Stimulated activated CD4-positive, alpha-beta T cell treated with anti-CD3 and anti-CD28 coated beads, Interleukin-2, amount 100 ng/mL, for 24 hours (primary cell): ENCODE measurements at regions not wholly inside any gene's neighbourhood (a gene's known extent, or its start where the extent isn't known, plus 50 kb on each side); places are given as distances from the start of the nearest gene placed in this dataset.

ENCODE experiments used
- DNase-seq, 2 donors: peaks; one replicate each; pipeline ENCODE4 v3.0.0-alpha.2; 2020

DNA sequence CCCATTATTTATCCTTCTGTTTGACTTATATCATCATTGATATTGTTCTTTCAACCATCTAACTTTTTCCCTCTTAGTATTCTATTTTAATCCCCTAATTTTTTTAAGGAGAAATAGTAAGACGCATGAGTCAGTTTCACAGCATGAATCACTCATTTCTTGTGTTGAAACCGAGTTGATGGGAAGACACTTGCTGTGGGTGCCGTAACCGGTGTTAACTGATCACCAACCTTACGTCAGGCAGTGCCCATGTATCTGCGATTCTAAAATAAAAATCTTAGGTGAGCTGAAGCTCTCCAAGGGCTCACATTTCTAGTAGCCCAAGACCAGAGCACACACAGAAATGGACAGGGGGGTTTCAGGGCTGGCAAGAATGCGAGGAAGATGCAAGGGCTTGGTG lies 348.1 kb downstream of the GALR1 start:
- no peak for DNase-seq

DNA sequence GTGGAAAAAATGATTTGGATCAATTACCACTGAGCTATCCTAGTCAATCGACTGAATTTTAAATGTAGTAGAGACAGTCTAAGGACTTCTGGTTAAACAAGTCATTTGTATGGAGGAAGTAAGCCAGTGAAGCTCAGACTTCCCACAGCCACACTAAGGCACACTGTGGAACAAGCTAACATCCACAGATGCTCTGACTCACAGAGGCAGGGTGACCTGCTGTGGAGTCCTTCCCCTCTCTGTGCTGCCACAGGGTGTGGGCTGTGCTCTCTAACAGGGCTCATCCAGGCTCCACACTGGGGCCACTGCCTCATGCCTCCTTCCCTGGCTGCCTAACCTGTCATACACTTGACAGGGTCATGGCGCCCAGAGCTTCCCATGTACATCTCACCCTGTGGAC lies 351.0 kb downstream of the GALR1 start:
- no peak for DNase-seq

DNA sequence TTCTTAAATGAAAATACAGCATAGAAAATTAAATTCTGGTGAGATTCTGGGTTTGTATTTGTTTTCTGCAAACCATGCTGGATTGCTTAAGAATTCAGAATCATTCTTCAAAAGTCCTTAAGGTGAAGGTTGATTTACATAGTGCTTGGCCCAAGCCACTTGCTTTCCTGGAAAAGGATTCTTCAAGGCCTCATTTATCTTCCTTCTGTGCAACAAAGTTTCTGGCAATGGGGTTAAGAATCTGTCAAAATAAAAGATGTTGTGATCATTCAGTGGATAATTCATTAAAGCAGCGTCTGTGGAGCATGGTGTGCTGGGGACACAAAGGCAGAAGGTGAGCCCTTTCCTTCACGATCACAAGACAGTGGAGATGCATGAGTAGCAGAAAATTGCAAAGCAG lies 351.9 kb downstream of the GALR1 start:
- no peak for DNase-seq

DNA sequence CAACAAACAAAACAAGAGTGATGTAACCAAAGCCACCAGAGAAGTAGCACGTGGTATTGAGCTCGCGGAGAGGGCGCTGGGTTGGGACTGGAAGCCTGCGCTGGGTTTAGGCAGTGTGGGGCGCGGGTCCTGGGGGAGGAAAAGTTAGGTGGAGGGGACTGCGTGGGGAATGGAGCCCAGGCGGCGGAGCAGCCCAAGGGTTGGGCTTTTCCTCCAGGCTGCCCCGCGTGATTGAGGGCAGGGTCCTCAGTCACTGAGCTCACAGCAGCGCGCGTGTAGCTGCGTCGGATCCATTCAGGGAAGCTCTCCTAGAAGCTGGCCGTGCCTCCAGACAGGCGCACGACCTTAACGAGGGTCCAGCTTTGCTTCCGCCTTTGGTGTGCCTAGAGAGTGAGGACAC lies 357.4 kb downstream of the GALR1 start:
- no peak for DNase-seq

DNA sequence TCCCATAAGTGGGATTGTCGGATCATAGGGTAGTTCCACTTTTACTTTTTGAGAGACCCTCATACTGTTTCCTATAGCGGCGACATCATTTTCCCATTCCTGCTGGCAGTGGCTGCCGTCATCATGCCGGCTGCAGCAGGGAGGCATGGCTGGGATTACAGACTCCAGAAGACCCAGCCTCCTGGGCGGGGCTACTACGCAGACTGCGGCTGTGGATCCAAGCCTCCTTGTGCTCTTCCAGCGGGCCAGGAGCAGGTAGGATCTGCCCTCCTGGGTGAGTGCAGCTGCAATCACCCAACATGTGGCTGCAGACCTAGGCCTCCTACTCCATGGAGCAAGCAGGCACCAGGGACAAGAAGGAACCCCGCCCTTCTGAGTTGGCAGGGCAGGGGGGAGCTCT lies 359.2 kb downstream of the GALR1 start:
- no peak for DNase-seq

DNA sequence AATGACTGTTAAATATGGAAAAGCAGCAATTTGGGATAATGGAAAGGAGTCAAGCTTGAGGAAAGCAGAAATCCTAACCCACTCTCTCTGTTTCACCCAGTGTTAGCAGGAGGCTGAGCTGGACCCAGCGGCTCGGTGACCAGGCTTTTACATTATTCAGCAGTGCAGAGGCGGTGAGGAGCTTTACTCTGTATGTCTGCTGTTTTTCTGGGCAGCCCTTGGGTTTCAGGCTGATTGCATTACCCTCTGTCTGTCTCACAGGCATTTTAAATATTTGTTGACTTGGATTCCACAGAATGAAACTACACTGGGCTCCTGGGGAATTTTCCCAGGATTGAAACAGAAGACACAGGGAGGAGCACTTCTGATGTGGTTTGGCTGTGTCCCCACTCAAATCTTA lies 368.0 kb downstream of the GALR1 start:
- DNase-seq = no peak

DNA sequence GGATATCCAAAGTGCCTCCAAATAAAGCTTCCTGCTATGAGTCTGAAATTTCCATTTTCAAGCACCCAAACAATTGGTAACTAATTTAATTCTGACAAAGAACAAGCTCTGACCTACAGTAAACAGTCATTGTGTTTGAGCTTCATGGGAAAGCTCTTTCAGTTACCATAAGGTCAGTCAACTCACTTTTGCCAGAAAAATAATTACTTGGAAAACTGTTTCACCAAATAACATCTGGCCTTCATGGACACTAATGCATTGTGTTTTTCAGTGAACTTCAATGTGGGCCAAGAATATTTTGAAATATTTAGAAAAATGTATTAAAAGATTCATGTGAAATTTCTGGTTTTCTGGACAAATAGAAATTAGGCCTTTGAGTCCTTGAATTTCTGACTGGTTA lies 369.9 kb downstream of the GALR1 start:
- DNase-seq = no peak

DNA sequence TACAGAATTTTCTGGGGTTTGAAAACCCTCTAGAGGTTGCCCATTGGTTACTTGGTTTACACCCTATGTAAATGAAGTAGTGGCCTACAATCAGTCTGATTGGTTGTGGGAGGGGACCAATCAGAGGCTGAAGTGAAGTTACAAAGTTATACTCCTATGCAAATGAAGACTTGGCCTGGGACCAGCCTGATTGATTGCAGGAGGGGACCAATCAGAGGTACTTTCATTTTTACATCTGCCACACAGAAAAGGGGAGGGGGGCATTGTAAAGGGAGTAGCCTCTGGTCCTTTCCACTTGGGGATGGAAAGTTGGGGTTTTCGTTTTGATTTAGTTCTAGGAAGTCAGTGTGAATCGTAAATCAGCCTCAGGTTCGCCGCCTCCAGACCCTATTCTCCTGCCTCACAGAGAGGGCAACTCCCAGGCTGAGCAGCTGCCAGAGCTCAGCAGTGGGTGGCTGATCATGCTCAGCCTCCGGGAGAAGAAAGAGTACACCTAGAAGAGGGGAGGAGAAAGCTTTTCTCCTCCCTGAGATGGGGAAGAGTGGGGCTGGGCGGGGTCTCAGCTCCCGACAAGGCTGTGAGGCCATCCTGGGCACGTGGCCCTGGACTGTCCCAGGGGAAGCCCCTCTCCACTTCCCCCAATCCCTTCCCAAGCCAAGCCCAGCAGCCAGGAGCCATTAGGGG lies 372.5 kb downstream of the GALR1 start:
- DNase-seq = peak in 1 of 2 donors; percentile 9

DNA sequence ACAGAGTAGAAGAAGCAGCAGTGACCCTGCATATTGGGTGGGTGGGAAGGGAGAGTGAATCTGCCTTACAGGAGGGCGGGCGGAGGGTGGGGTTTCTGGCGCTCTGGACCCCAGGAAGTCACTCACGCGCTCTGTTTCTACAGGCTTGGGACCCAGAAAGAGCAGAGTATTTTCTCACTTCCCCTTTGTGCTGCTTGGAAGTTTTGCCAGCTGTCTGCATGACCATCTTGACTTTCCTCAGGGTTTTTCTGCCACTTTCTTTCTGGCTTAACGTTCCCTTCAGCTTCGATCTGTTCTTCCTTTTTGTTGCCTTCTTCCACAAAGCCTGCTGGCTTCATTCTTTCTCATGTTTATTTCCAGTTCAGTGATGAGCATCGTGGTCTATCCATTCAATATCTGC lies 383.1 kb downstream of the GALR1 start:
- DNase-seq = no peak

DNA sequence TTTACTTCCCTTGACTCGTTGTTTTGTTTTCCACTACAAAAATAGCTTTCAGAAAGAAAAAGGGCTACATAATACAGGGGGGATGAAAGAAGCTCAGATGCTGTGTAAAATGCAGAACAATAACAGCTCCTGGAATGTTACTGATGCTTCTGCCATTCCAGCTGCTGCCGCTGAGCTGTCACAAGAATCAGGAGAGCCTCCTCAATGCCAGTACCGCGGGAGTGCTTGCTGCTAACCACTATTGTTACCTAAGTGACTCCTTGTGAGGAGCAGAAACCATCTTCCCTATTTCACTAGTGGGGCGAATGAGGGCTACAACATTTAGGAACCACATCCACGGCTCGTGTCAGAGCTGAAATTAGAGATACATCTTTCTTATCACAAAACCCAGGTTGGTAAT lies 384.8 kb downstream of the GALR1 start:
- no peak for DNase-seq

DNA sequence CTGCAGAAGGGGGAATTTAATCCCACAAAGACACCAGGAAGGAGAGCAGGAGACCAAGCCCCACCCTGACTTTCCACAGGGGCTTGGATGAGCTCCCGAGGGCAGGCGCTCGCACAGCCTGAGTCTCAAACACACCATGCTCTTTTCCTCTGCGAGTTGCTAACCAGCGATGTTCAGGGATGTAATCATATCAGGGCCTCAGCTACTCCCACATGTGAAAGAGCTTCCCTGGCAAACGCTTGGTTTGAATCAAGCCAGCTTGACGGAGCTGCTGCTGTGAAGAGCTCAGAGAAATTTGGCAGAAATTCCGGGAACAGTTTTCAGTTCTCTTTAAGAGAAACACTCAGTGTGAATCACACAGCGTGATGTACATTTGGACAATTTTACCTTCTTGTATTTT lies 385.8 kb downstream of the GALR1 start:
- DNase-seq = no peak

DNA sequence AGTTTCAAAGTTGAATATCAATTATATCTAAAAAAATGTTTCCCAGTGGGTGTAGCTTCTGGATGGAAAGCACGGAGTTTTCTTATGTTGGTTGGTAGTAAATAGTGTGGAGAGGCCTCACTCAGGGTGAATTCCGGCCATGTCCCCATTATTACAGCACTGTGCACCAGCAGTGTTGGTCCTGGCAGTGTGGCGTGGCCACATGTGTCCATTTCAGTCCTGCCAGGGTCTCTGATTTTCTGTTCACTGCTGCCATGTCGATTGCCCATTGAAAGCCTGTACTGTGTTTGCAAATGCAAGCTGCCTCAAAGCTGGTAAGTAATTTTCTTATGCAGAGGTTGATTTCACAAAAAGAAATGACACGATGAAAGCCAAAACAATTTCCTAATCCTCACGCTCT lies 386.2 kb downstream of the GALR1 start:
- no peak for DNase-seq

DNA sequence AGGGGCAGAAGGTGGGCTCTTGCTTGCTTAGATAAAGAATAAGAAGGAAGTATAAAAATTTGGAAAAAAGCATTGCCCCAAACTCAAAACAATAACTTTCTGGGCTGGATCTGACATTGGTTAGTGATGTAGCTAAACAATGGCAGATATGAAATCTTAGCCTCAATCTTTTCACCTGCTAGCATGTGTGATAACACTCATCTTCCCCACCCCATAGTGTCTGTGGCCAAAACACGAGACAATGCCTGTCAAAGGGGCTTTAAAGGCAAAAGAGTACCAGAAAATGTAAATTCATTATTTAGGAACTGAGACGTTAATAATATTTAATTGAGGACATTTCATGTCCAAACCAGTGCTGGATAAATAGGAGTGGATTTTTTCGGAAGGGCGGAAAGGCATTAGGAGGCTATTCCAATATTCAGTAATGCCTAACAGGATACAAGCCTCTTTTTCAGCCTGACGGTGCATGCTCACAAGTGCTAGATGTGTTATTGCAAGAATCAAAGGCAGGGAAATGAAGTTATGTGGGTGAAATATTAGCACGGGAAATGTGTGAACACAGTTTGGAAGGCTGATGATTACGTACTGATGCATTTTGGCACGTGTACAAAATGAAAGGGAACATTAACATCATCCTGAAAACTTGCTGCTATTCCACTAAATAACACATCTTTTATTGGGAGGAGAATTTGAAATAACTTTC lies 395.7 kb downstream of the GALR1 start:
- DNase-seq = no peak

DNA sequence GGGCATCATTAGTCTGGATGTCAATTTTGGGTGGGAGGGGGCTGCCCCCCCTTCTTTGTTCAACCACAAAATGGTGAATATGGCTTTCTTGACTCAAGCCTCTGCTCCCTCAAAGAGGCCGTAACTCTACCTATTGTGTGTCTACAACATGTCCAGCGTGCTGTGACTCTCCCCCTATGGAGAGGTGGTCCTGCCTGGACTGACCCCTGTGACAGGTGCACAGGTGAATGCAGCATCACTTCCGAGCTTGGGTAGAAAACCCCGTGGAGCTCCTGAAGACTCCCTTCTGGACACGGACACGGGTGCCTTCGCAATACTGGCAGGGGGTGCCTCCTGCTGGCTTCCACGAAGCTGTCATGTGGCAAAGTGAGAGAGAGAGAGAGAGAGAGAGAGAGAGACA lies 397.8 kb downstream of the GALR1 start:
- no peak for DNase-seq

DNA sequence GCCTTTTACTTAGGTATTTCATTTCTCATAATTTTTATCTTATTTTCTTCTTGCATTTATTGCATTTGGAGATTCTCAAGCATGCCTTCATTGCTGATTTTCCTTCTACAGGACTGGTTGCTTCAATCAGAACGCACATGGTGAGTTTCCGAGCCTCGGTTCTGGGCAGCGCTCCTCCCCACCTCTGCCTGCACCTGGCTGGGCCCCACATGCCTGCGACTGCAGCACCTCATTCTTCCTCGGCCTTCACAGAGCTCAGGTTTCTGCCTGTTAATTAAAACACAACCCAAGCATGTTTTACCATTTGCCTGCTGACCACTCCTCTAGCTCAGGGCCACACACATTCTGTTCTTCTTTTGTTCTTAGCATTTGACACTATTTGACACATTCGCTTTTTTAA lies 398.8 kb downstream of the GALR1 start:
- DNase-seq = no peak

DNA sequence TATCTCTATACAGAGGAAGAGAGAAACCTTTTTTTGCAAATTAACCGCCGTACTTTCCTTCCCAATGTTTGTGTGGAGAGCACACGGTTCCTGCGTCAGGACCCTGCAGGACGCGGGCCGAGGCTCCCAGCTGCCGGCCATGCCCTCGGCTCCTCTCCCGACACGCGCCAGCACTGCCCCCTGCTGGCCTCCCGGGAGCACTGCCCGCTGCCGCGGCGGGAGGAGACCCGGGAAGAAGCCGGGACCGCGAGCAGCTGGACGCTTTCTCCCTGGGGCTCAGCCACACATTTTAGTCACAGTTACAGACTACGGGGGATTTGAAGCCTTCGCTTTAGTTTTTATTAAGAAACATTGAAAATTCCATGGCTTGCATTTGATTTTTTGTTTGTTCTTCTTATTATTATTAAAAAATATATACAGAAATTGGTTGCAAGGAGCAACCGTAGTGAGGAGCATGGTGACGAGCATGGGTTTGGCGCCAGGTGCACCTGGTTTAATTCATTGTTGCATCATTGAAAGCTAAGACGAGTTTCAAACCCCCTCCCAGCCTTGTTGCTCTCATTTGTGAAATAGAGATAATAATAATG lies 401.2 kb downstream of the GALR1 start:
- peak; percentile 68 to 76 for DNase-seq

DNA sequence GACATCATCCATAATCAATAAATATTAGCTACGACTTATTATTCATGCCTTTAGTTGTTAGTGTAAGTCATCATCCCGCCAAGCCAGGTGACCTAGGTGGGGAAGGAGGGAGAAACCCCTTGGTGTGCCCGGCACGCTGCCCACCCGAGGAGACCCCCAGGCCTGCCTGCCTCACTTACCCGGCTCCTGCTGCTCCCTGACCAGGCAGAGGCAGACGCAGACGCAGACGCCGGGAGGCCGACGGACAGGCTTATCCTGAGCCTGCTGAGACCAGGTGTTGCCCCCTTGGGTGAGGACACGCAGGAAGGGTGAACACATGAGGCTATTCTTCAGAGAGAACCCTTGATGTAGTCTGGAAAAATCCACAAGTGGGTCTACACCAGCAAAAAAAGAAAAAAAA lies 401.8 kb downstream of the GALR1 start:
- no peak for DNase-seq

DNA sequence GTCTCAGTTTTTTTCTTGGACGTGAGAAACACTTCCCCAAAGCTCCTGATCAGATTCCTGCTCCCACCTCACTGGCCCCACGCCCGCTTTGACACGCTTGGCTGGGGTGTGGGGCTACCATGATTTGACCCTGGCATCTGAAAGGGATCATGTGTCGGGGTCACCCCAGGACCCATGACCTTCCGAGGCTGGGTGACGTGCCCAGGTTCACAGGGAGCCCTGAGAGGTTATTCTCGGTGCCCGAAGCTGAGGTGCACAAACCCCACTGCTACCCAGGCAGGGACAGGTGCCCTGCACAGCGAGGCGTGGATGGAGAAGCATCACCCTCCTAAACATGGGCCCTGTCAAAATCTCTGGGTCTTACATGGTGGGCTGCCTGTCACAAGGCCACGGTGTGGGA lies 404.1 kb downstream of the GALR1 start:
- no peak for DNase-seq

DNA sequence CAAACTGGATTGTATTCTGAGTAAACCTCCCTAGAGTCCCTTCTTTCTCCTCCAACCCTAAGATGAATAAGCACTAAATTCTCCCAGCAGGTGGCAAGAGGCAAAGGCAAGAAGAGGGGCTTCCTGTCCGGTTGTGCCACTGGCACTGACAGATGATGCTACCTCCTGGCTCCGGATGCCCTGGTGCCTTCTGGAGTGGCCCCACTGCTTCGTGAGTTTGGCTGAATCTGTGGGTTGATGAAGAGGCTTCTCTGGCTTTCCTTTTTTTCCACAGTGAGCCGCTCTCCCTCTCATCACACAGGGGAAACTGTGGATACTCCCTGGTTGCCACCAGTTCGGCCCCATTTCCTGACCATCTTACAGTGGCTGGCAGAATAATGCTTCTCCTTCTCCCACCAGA lies 404.7 kb downstream of the GALR1 start:
- DNase-seq = no peak

DNA sequence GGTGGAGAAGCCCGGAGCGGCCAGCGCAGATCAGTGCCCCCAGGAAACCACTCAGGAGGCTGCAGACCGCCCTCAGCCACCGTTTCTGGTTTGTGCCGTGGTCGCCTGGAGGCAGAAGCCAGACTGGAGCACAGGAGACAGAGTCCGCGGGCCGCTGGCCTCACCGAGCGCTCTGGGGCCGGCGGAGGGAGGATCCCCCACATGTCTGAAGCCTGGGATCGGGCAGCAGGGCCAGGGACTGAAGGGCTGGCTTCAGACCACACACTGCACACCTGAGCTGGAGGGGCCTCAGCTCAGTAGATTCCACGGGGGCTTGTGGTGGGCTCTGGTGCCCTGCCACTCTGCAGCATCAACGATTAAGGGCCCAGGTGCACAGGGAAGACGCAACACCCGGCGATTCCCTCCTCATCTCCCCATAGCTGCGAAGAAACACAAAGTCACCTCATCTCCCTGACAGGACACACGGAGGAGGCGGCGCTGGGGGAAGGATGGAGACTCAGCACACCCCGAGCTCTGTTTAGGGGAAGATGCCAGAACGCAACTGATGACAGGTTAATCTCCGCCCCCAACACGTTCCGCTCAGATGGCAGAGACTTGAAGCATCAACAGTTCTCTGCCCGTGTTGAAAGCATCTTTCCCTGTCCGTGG lies 408.1 kb downstream of the GALR1 start:
- DNase-seq = no peak

DNA sequence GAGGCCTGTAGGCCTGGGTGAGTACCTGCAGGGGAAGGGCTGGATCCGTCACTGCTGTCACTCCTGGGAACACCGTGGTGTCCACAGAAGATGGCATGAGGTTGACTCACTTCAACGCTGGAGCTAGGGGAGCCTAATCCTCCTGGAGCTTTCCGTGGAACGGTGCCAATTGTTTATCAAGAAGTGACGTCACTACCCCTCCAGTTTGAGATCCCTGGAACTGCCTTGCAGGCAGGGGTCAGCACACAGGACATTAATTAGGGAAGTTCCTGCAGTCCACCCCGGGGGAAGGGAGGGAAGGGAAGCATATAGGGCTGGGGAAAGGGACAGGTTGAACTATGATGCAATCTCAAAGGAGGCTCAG lies 408.6 kb downstream of the GALR1 start:
- no peak for DNase-seq

DNA sequence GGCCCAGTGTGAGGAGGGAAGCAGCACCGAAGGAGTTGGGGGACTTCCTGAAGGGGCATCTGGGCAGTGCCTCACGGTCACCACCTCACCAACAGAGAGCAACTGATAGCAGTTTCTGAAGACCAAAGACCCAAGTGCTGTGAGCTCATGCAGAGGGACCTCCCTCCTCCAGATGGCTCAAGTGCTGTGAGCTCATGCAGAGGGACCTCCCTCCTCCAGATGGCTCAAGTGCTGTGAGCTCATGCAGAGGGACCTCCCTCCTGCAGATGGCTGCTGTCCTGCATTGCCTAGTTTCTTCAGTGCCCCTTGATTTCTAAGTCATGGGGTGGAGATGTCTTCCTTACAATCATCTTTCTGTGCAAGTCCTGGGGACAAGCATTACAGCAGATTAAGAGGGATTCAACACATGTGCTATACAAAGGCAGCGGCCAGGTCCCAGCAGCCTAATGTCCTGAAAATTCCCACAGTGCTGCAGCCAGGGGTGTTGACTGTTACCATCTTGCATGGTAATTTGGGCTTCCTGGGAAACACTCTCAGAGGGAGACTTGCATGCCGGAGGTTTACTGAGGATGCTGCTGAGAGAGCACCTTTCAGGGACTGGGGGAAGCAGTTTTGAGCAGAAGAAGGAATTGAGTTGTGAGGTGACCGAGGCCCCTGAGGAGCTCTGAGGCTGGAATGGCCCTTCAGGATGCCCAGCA lies 409.3 kb downstream of the GALR1 start:
- no peak for DNase-seq

DNA sequence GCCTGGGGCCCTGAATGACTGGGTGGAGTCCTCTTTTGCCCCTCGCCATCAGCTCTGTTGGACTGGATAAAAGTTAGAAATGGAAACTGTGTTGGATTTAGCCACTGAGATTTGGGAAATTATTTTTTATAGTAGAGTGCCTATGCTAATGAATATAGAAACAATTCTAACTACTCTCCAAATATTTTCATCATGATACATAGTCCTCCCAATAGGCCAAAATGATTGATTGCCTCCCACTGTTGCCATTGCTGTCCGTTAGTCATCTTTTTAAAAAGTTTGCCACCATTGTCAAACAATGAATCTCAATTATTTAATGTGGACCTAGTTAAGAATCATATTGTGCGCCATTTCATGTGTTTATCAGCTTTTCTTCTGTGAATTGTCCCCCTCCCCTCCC lies 417.0 kb downstream of the GALR1 start:
- DNase-seq = no peak

DNA sequence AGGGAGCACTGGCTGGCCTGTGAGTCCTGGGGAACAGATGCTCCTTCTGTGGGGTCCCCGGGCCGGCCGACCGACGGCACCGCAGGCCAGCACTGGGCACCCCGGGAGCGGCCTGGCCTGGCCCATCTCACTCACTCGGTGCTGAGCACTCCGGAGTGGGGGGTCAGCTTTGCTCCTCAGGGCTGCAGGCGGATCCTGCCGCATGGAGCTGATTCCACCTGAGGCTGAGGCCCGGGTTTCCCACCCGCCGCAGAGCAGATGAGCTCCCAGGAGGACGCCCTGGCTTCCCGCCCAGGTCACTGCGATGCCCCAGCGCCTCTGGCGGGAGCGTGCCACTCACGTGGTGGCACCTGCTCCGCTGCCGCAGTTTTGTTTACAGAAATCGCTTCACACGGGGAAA lies 418.6 kb downstream of the GALR1 start:
- DNase-seq = no peak
